ENCODE measurements at regions not wholly inside any gene's neighbourhood (a gene's known extent, or its start where the extent isn't known, plus 50 kb on each side); places are given as distances from the start of the nearest gene placed in this dataset.

- 89 to 94% methylated on average over 6 of the region's 6 CpGs for WGBS, 2 donors
- Histone ChIP-seq H3K9me3 (ENCODE audit: control insufficient read depth in 4 of 4, insufficient read depth in 3 of 4, low read length in 3 of 4) (peaks cover 0 to 2% (median 0%) of the 10 kb centered on the region in 4 donors), H3K36me3 (ENCODE audit: control insufficient read depth in 4 of 4, insufficient read depth in 4 of 4, low read length in 4 of 4) (no peaks in the 10 kb centered on the region), H3K4me1 (ENCODE audit: control insufficient read depth in 5 of 5, insufficient read depth in 5 of 5, low read length in 5 of 5) (no peaks in the 10 kb centered on the region), H3K27ac (ENCODE audit: low read depth in 1 of 2, low read length in 1 of 2) (no peak overlapping the region), H3K4me3 (peak overlapping the region; percentile 4), H3K9ac (ENCODE audit: insufficient read depth in 1 of 2, low read length in 2 of 2) (no peak overlapping the region), H3K27me3 (ENCODE audit: control insufficient read depth in 3 of 3, insufficient read depth in 3 of 3, low read length in 2 of 3) (no peaks in the 10 kb centered on the region)
- DNase-seq (no peak), ATAC-seq (ENCODE audit: insufficient read depth, low FRiP score) (no peak)
- no peak for TF ChIP-seq CTCF (IDR thresholded peaks at IDR 0.05; ENCODE audit: control extremely low read depth, extremely low read depth)
Measured at GRCh38 chr1:195897076-195897475, 711.2 kb downstream of the KCNT2 start.

DNA sequence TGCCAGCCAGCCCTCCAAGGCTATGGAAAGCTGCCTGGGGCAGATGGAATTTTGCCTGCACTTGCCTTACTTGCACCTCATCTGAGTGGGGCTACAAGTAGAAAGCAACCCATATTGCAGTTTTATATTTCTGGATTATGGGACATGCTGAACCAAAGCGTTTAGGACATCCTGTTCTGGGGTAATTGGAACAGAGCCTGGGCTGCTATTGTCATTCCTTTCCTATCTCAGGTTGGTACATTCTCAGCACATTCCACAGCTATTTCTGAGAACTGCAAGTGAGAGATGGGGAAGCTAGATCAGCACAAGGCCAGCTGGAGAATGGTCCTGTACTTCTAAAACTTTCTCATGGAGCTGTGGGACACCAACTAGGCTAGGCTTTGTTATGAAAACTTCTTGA, 713.8 kb downstream of the KCNT2 start:
- H3K4me1 ChIP-seq (ENCODE audit: control insufficient read depth in 5 of 5, insufficient read depth in 5 of 5, low read length in 5 of 5), result no peaks in the 10 kb centered on the region
- no peaks in the 10 kb centered on the region for H3K36me3 ChIP-seq (ENCODE audit: control insufficient read depth in 4 of 4, insufficient read depth in 4 of 4, low read length in 4 of 4)
- 35 to 36% methylated on average over 1 of the region's 1 CpG for WGBS, 2 donors
- H3K27me3 ChIP-seq (ENCODE audit: control insufficient read depth in 3 of 3, insufficient read depth in 3 of 3, low read length in 2 of 3), result no peaks in the 10 kb centered on the region
- no peak overlapping the region for H3K27ac ChIP-seq (ENCODE audit: low read depth in 1 of 2, low read length in 1 of 2)
- DNase-seq (peak in 1 of 3 donors; percentile 3), ATAC-seq (ENCODE audit: insufficient read depth, low FRiP score) (no peak)
- no peak overlapping the region for H3K9ac ChIP-seq (ENCODE audit: insufficient read depth in 1 of 2, low read length in 2 of 2)
- H3K9me3 ChIP-seq (ENCODE audit: control insufficient read depth in 4 of 4, insufficient read depth in 3 of 4, low read length in 3 of 4), result peaks cover 0 to 2% (median 0%) of the 10 kb centered on the region in 4 donors
- no peak for TF ChIP-seq CTCF (IDR thresholded peaks at IDR 0.05; ENCODE audit: control extremely low read depth, extremely low read depth)
- no peak overlapping the region for H3K4me3 ChIP-seq

- Histone ChIP-seq H3K9ac (ENCODE audit: insufficient read depth in 1 of 2, low read length in 2 of 2) (no peak overlapping the region), H3K4me1 (ENCODE audit: control insufficient read depth in 5 of 5, insufficient read depth in 5 of 5, low read length in 5 of 5) (no peaks in the 10 kb centered on the region), H3K27me3 (ENCODE audit: control insufficient read depth in 3 of 3, insufficient read depth in 3 of 3, low read length in 2 of 3) (no peaks in the 10 kb centered on the region), H3K27ac (ENCODE audit: low read depth in 1 of 2, low read length in 1 of 2) (no peak overlapping the region), H3K4me3 (no peak overlapping the region), H3K9me3 (ENCODE audit: control insufficient read depth in 4 of 4, insufficient read depth in 3 of 4, low read length in 3 of 4) (no peaks in the 10 kb centered on the region), H3K36me3 (ENCODE audit: control insufficient read depth in 4 of 4, insufficient read depth in 4 of 4, low read length in 4 of 4) (no peaks in the 10 kb centered on the region)
- DNase-seq, result no peak
- TF ChIP-seq CTCF (IDR thresholded peaks at IDR 0.05; ENCODE audit: control extremely low read depth, extremely low read depth), result no peak
- ATAC-seq (ENCODE audit: insufficient read depth, low FRiP score), result no peak
- 73 to 79% methylated on average over 1 of the region's 1 CpG for WGBS, 2 donors
Measured at GRCh38 chr1:195886000-195886399, 722.2 kb downstream of the KCNT2 start.

DNA sequence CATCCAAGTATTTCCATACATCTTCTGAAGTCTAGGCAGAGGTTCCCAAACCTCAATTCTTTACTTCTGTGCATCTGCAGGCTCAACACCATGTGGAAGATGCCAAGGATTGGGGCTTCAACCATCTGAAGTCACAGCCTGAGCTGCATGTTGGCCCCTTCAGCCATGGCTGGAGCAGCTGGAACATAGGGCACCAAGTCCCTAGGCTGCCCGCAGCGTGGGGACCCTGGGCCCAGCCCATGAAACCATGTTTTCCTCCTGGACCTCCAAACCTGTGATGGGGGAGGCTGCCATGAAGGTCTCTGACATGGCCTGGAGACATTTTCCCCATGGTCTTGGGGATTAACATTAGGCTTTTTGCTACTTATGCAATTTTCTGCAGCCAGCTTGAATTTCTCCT, 729.8 kb downstream of the KCNT2 start:
- H3K4me3 ChIP-seq, result no peak overlapping the region
- H3K9me3 ChIP-seq (ENCODE audit: control insufficient read depth in 4 of 4, insufficient read depth in 3 of 4, low read length in 3 of 4), result no peaks in the 10 kb centered on the region
- no peak for ATAC-seq (ENCODE audit: insufficient read depth, low FRiP score)
- no peak overlapping the region for H3K27ac ChIP-seq (ENCODE audit: low read depth in 1 of 2, low read length in 1 of 2)
- no peak for TF ChIP-seq CTCF (IDR thresholded peaks at IDR 0.05; ENCODE audit: control extremely low read depth, extremely low read depth)
- H3K4me1 ChIP-seq (ENCODE audit: control insufficient read depth in 5 of 5, insufficient read depth in 5 of 5, low read length in 5 of 5), result no peaks in the 10 kb centered on the region
- DNase-seq, result no peak
- H3K9ac ChIP-seq (ENCODE audit: insufficient read depth in 1 of 2, low read length in 2 of 2), result no peak overlapping the region
- 66 to 91% methylated on average over 2 of the region's 2 CpGs for WGBS, 2 donors
- H3K27me3 ChIP-seq (ENCODE audit: control insufficient read depth in 3 of 3, insufficient read depth in 3 of 3, low read length in 2 of 3), result no peaks in the 10 kb centered on the region
- no peaks in the 10 kb centered on the region for H3K36me3 ChIP-seq (ENCODE audit: control insufficient read depth in 4 of 4, insufficient read depth in 4 of 4, low read length in 4 of 4)

Data from lung (tissue), 11 donors.